Smooth muscle cell (in vitro differentiated cells): ENCODE measurements at regions not wholly inside any gene's neighbourhood (a gene's known extent, or its start where the extent isn't known, plus 50 kb on each side); places are given as distances from the start of the nearest gene placed in this dataset.

Source experiments
- DNase-seq: peaks from one replicate; lab custom pipeline; 2025; ENCODE audit not compliant: unreplicated experiment; lab: John Stamatoyannopoulos, UW
- H2AFZ ChIP-seq: fragments of 200-600 bp; sonication (generic); 2 replicates; pipeline ENCODE4 v1.6.0; 2016; ENCODE audit warnings: antibody characterized with exemption, low read depth, mild to moderate bottlenecking
- H3F3A ChIP-seq: fragments of 200-600 bp; sonication (generic); 2 replicates; pipeline ENCODE4 v1.6.0; 2017; ENCODE audit warnings: antibody characterized with exemption, low read depth
- H3K27ac ChIP-seq: fragments of 200-600 bp; sonication (generic); 2 replicates; pipeline ENCODE4 v1.5.1; 2016; ENCODE audit warnings: low read depth, mild to moderate bottlenecking
- H3K27me3 ChIP-seq: fragments of 200-600 bp; sonication (generic); 2 replicates; pipeline ENCODE4 v1.6.1; 2016; ENCODE audit warnings: low read depth, mild to moderate bottlenecking
- H3K36me3 ChIP-seq: fragments of 200-600 bp; sonication (generic); 2 replicates; pipeline ENCODE4 v1.5.1; 2016; ENCODE audit warnings: low read depth
- H3K4me1 ChIP-seq: fragments of 200-600 bp; sonication (generic); 2 replicates; pipeline ENCODE4 v1.5.1; 2016; ENCODE audit warnings: low read depth
- H3K4me2 ChIP-seq: fragments of 200-600 bp; sonication (generic); 2 replicates; pipeline ENCODE4 v1.6.0; 2016; ENCODE audit warnings: mild to moderate bottlenecking
- H3K4me3 ChIP-seq: fragments of 200-600 bp; sonication (generic); 2 replicates; pipeline ENCODE4 v1.5.1; 2016; ENCODE audit warnings: mild to moderate bottlenecking
- H3K79me2 ChIP-seq: fragments of 200-600 bp; sonication (generic); 2 replicates; pipeline ENCODE4 v1.6.0; 2016; ENCODE audit warnings: low read depth, mild to moderate bottlenecking
- H3K9ac ChIP-seq: fragments of 200-600 bp; sonication (generic); 2 replicates; pipeline ENCODE4 v1.6.0; 2016; ENCODE audit warnings: low read depth
- H3K9me3 ChIP-seq: fragments of 200-600 bp; sonication (generic); replicated peaks from 2 replicates; pipeline ENCODE4 v1.5.1; 2016; ENCODE audit warnings: low read depth
- H4K20me1 ChIP-seq: fragments of 200-600 bp; sonication (generic); 2 replicates; pipeline ENCODE4 v1.6.0; 2016; ENCODE audit warnings: low read depth
- WGBS: methylation state at CpG from one replicate; pipeline ENCODE4 v1.1.7; 2016; ENCODE audit warnings: low lambda C conversion rate; 5-methylcytosine and 5-hydroxymethylcytosine counted together
- TF ChIP-seq, protein P1 (sequence below): fragments of 200-600 bp; sonication (generic); IDR thresholded peaks from 2 replicates; pipeline ENCODE4 v1.5.1; 2017; ENCODE audit warnings: borderline replicate concordance, mild to moderate bottlenecking, antibody characterized with exemption; ENCODE audit not compliant: insufficient read depth, poor library complexity, severe bottlenecking

DNA sequence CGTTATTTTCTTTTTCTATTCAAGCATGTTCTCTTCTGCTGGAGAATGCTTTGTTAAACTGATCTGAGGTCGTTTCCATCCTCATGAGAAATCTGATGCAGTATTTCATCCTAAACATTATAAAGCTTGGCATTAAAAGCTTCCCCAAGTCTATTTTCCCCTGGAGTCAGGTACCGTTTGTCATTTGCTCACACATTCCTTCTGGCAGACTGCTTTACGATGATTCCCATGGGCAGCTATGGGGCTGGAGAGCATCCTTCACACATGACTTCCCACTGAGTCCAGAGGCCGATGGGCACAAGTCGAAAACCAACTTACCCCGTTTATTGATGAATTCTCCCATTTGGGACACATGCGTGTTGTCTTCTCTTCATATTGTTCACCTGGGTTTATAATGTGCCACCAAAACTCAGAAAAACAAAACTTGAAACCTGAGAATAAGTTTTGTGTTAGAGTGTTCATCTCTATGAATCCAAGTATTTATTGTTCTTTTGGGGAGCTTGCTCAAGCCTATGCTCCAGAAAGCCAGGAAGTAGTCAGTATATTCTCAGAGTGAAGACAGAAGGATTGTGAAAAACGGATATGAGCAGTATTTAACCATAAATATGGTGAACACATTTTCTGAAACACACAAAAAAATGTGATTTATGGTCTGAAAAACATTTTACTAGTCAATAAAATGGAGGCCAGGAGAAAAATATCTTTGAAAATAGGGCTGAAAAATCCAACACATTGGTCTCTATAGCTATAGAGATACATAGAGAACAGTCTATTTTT, 298.8 kb upstream of the NOCT start:
- Histone ChIP-seq H4K20me1 (no peaks in the 10 kb centered on the region), H3F3A (no peaks in the 10 kb centered on the region), H3K27me3 (no peaks in the 10 kb centered on the region), H3K27ac (no peak overlapping the region), H2AFZ (no peak overlapping the region), H3K9ac (no peak overlapping the region), H3K9me3 (no peaks in the 10 kb centered on the region), H3K79me2 (no peaks in the 10 kb centered on the region), H3K36me3 (no peaks in the 10 kb centered on the region), H3K4me3 (no peak overlapping the region), H3K4me1 (no peaks in the 10 kb centered on the region), H3K4me2 (no peak overlapping the region)
- DNase-seq, result no peak
- TF ChIP-seq, protein P1, sequence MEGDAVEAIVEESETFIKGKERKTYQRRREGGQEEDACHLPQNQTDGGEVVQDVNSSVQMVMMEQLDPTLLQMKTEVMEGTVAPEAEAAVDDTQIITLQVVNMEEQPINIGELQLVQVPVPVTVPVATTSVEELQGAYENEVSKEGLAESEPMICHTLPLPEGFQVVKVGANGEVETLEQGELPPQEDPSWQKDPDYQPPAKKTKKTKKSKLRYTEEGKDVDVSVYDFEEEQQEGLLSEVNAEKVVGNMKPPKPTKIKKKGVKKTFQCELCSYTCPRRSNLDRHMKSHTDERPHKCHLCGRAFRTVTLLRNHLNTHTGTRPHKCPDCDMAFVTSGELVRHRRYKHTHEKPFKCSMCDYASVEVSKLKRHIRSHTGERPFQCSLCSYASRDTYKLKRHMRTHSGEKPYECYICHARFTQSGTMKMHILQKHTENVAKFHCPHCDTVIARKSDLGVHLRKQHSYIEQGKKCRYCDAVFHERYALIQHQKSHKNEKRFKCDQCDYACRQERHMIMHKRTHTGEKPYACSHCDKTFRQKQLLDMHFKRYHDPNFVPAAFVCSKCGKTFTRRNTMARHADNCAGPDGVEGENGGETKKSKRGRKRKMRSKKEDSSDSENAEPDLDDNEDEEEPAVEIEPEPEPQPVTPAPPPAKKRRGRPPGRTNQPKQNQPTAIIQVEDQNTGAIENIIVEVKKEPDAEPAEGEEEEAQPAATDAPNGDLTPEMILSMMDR, result no peak
- WGBS, result 87% methylated on average over 9 of the region's 9 CpGs

DNA sequence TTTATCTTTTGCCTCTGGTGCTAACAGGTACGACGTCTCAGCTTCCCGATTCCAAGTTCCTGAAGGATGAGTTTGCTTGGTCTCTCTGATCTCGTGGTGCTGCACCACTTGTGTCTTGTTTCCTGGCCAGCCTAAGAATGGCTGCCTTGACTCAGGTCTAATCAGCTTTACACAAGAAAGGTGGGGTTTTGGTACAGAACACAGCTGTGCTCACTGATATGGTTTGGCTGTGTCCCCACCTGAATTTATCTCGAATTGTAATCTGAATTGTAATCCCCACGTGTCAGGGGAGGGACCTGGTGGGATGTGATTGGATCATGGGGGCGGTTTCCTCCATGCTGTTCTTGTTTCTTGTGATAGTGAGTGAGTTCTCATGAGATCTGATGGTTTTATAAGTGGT, 305.3 kb upstream of the NOCT start:
- Histone ChIP-seq H3K36me3 (no peaks in the 10 kb centered on the region), H3K4me3 (no peak overlapping the region), H4K20me1 (no peaks in the 10 kb centered on the region), H3K27ac (no peak overlapping the region), H3K79me2 (no peaks in the 10 kb centered on the region), H3K9ac (no peak overlapping the region), H3K4me1 (peaks cover 11% of the 10 kb centered on the region), H3K9me3 (no peaks in the 10 kb centered on the region), H3K27me3 (no peaks in the 10 kb centered on the region), H2AFZ (no peak overlapping the region), H3F3A (no peaks in the 10 kb centered on the region), H3K4me2 (no peak overlapping the region)
- DNase-seq, result no peak
- WGBS, result 92% methylated on average over 7 of the region's 7 CpGs
- TF ChIP-seq, protein P1, result no peak

DNA sequence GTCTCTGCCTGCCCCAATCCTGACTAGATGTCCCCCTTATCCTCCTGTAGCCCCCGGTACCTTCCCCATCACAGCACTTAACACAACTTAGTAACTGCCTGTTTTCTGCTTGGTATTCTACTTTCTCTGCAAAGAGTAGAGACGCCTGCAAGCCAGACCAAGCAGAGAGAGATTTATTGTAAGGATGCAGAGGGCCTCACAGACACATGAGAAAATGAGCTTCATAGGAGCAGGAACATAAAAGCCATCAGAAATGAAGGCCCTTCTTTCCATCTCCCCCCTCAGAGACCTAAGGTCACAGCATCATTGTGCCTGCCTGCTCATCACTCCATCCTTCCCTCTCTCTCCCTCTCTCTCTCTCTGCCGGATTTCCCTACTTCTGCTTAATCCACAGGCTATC, 305.7 kb upstream of the NOCT start:
- Histone ChIP-seq H3K9me3 (no peaks in the 10 kb centered on the region), H3K36me3 (no peaks in the 10 kb centered on the region), H3K4me2 (no peak overlapping the region), H3K4me3 (no peak overlapping the region), H3K4me1 (peaks cover 11% of the 10 kb centered on the region), H3K79me2 (no peaks in the 10 kb centered on the region), H2AFZ (no peak overlapping the region), H3K27me3 (no peaks in the 10 kb centered on the region), H3F3A (no peaks in the 10 kb centered on the region), H3K9ac (no peak overlapping the region), H4K20me1 (no peaks in the 10 kb centered on the region), H3K27ac (no peak overlapping the region)
- TF ChIP-seq, protein P1, result no peak
- no peak for DNase-seq
- 83% methylated on average over 3 of the region's 3 CpGs for whole genome bisulfite sequencing
